Lower leg skin (tissue), 3 donors: ENCODE measurements at regions not wholly inside any gene's neighbourhood (a gene's known extent, or its start where the extent isn't known, plus 50 kb on each side); places are given as distances from the start of the nearest gene placed in this dataset.

Experiments
- POLR2A ChIP-seq, 2 donors: fragments of 450-650 bp; IDR thresholded peaks; one replicate each; pipeline ENCODE4 v1.6.1; 2016 to 2017; ENCODE audit warnings: antibody characterized with exemption in 2 of 2, mild to moderate bottlenecking in 1 of 2, moderate library complexity in 1 of 2
- TF ChIP-seq, protein P1 (sequence below), 3 donors: fragments of 450-650 bp; IDR thresholded peaks; one replicate each; pipeline ENCODE4 v1.5.1; 2016; ENCODE audit warnings: antibody characterized with exemption in 3 of 3, mild to moderate bottlenecking in 3 of 3, moderate library complexity in 2 of 3

DNA sequence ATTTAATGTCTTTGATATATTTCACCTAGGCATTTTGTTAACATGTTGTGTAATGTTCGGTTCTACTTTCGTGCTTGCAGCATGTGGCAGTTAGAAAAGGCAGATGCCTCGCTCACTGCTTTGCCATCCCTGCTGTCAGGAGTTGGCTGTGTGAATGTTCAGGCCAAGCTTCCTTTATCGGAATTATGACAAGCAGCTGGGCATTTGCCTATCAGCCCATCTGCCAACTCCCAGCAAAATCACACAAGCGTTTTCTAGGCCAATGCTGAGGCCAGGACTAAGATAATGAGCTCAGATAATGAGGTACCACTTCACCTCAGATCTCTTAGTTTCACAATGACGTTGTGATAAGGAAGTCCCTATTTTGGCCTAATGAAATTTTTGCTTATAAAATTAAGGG, 212.7 kb upstream of the FAM3C start:
- TF ChIP-seq, protein P1, sequence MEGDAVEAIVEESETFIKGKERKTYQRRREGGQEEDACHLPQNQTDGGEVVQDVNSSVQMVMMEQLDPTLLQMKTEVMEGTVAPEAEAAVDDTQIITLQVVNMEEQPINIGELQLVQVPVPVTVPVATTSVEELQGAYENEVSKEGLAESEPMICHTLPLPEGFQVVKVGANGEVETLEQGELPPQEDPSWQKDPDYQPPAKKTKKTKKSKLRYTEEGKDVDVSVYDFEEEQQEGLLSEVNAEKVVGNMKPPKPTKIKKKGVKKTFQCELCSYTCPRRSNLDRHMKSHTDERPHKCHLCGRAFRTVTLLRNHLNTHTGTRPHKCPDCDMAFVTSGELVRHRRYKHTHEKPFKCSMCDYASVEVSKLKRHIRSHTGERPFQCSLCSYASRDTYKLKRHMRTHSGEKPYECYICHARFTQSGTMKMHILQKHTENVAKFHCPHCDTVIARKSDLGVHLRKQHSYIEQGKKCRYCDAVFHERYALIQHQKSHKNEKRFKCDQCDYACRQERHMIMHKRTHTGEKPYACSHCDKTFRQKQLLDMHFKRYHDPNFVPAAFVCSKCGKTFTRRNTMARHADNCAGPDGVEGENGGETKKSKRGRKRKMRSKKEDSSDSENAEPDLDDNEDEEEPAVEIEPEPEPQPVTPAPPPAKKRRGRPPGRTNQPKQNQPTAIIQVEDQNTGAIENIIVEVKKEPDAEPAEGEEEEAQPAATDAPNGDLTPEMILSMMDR (IDR thresholded peaks at IDR 0.05): no peak
- no peak for TF ChIP-seq POLR2A (IDR thresholded peaks at IDR 0.05)
